Dermis blood vessel endothelial cell (primary cell): ENCODE measurements at regions not wholly inside any gene's neighbourhood (a gene's known extent, or its start where the extent isn't known, plus 50 kb on each side); places are given as distances from the start of the nearest gene placed in this dataset.
"Not testable (repeated sequence)": the region's sequence is repeated elsewhere in the genome, so short reads cannot be mapped to it uniquely, and the experiment has no call there.

Source experiments
- DNase-seq: peaks from one replicate; pipeline ENCODE4 v3.0.0; 2010

DNA sequence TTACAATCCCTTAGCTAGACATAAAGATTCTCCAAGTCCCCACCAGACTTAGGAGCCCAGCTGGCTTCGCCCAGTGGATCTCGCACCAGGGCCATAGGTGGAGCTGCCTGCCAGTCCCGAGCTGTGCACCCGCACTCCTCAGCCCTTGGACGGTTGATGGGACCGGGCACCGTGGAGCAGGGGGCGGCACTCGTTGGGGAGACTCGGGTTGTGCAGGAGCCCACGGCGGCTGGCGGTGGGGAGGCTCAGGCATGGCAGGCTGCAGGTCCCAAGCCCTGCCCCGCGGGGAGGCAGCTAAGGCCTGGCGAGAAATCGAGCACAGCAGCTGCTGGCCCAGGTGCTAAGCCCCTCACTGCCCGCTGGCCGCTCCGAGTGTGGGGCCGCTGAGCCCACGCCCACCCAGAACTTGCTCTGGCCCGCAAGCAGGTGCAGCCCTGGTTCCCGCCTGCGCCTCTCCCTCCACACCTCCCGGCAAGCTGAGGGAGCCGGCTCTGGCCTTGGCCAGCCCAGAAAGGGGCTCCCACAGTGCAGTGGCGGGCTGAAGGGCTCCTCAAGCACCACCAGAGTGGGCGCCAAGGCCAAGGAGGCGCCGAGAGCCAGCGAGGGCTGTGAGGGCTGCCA, 275.0 kb upstream of the PDE3A start:
- DNase-seq, result not testable (repeated sequence)

DNA sequence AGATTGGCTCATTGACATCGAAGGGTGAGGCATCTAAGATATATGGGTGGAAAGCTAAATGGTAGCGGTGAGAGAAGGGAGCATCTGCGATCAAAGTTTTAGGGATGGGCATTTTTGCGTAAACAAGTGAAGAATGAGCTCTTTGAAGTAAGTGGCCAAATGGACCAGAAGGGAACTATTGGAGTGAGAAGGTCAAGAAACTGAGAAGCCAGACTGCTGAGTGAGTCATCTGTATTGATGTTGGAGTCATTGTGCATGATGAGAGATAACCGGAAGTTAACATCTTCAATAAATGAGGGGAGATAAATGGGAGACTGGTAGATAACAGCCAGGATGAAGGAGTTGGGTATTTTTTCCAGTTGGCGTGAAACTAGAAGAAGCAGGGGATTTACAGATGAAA, 271.9 kb upstream of the PDE3A start:
- no peak for DNase-seq

DNA sequence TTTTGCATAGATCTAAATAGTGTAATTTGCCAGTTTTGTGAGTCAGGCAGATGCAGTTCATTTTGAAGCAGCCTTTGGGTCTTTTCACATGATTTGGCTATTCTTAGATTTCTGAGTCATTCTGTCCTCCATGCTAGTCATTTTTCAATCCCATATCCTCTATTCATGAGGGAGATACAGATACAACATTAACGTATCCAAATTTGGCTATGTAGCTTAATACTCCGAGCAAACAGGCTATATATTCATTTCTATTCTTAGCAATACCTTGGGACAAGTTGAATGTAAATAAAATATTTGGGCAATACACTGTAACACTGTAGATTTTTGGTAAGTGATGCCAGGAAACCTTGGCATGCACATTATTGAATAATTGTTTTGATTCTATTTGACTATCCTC, 270.7 kb upstream of the PDE3A start:
- peak; percentile 6 for DNase-seq

GRCh38 chr12:20099395-20100183, 268.7 kb upstream of the PDE3A start:
- no peak for DNase-seq

DNA sequence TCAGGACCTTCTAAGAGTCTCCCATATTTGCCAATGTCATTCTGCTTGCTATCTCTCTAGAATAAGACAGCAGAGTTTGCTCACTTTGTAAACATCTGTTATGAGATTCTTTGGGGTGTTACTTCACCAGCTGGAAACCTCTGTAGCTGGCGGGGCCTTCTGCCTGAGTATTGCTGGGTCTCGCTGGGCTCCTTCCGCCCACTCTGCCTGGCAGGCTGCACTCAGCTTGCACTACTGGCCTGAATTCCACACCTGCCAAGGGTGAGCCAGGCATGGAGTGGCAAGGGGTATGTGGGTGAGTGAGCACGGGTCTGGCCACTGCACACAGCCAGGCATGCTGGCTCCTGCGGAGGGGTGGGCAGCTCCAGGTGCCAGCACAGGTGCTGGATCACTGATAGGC, 267.3 kb upstream of the PDE3A start:
- DNase-seq, result no peak

- DNase-seq, result no peak
Observed at GRCh38 chr12:20105943-20106342, 262.4 kb upstream of the PDE3A start.

DNA sequence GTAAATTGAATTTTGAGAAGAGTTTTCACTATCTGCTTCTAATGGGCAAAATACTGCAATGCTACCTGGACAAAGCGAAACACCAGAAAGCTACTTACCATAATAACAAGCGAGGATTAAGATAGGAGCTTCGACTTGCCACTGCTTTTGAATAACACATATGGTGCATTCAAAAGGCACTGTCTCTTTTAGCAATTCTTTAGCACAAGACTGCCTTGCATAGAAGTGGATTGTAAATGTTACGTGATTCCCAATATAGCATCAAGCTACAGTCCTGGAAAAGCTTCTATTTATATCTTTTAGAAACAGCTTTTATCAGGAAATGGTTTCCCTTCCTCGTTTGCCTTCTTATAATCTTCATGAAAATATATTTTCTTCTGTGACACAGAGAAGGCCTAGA, 258.7 kb upstream of the PDE3A start:
- no peak for DNase-seq

- not testable (repeated sequence) for DNase-seq
Observed at GRCh38 chr12:20115371-20115770, 253.0 kb upstream of the PDE3A start.

DNA sequence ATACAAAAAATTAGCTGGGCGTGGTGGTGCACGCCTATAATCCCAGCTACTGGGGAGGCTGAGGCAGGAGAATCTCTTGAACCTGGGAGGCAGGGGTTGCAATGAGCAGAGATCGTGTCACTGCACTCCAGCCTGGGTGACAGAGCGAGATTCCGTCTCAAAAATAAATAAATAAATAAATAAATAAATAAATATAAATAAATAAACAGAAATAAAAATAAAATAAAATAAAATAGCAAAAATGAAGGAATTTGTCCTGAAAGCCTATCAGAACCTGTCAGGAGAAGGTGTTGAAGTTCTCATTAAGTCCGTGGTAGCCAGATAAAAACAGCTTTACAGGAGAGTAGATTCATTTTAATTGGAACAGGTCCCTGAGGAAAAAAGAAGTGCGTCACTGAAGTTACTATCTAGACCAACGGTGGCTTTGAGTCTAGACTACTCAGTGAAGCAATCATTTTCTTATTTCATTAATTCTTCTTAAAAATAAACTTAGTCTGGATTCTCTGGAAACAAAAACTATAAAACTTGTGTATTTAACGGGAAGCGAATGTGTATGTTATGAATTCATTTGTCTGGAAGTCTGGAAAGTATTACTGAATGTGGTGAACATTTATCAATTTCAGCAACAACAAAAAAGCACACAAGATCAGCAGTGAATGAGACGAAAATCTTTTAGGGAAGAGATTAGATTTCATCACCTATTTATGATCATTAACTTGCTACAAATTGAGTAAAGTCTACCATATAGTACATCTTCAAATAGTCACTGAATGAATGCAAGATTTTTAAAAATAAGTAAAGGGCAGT, 248.5 kb upstream of the PDE3A start:
- no peak for DNase-seq

GRCh38 chr12:20120403-20120725, 248.0 kb upstream of the PDE3A start:
- DNase-seq, result peak; percentile 15

GRCh38 chr12:20122274-20122673, 246.1 kb upstream of the PDE3A start:
- no peak for DNase-seq

- no peak for DNase-seq
Observed at GRCh38 chr12:20123465-20123864, 244.9 kb upstream of the PDE3A start.

DNA sequence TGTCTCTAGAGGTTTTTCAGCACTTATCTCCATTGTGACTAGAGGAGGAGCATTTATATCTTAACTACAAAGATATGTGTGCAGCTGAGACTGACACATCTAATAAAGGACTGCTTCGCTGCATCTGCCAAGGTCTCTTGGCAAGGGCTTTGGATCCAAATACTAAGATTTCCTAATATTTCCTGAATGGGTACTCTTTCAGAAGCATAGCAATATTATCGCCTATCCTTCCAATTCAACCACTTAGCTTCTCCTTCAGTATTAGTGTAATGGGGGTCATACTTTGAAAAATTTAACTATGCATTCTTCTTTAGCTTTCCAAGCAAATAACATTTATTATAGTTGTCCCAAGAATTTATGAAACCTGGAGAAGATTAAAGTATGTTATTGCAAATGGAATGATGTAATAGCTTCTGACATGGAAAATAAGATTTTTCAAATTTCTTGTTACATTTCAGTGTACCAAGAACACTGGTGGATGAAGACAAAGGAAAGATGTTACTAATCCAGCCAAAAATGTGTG, 243.0 kb upstream of the PDE3A start:
- no peak for DNase-seq

DNA sequence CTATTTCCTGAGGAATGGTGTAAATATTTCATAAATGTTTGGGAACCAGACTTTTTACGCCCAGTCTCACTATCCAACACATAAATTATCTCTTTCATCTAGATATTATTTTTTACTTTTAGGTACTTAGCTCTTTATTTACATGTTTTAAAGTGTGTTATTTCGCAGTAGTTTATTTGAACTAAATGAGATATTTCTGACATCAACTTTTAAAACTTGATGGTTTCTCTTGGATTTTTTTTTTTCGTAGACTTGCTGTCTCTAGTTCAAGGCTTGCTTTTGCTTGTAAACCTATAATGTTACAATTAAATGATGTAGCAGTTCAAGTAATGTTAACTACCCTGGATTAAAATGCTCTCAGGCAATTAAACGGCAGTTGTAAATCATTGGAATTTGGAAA, 241.7 kb upstream of the PDE3A start:
- DNase-seq, result no peak

DNA sequence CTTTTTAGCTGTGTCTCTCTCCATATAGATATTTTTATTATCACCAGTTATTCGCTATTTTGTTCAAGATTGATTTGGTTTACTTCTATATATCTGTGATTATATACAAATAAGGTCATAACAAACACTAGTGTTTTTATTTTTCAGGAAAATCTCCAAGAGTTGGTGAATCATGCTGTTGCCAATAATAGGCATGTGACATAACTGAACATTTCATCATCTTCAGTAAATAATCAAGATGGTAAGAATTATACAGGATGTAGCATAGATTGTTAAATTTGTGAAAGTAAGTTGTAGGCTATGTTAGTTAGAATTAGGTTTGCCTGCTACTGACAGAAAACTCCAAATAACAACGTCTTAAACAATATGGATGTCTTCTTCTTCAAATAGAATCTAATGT, 240.9 kb upstream of the PDE3A start:
- DNase-seq, result no peak

DNA sequence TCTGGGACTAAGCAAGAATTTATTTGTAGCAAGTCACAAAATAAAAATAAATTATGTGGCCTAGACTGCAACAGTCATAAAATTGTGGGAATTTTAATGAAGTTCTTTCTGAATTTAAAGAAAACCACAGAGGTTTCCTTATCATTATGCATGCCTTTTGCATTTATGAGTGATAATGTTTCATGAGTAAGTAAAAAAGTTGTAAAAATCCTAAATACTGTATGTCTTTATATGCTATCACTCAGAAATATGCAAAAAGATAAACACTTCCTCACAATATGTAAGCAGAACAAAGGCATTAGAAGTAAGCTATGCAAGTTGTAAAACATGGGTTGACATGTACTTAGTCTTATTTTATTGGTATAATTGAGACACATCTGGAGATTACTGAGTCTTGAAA, 239.4 kb upstream of the PDE3A start:
- no peak for DNase-seq

GRCh38 chr12:20132818-20133217, 235.5 kb upstream of the PDE3A start:
- no peak for DNase-seq

GRCh38 chr12:20134652-20135051, 233.7 kb upstream of the PDE3A start:
- no peak for DNase-seq

GRCh38 chr12:20140751-20141150, 227.6 kb upstream of the PDE3A start:
- DNase-seq, result no peak

GRCh38 chr12:20142316-20142715, 226.0 kb upstream of the PDE3A start:
- DNase-seq, result no peak

- DNase-seq, result no peak
Observed at GRCh38 chr12:20142956-20143355, 225.4 kb upstream of the PDE3A start.

- DNase-seq, result no peak
Observed at GRCh38 chr12:20144341-20144740, 224.0 kb upstream of the PDE3A start.

GRCh38 chr12:20148241-20148640, 220.1 kb upstream of the PDE3A start:
- DNase-seq, result no peak
